ENCODE measurements at regions not wholly inside any gene's neighbourhood (a gene's known extent, or its start where the extent isn't known, plus 50 kb on each side); places are given as distances from the start of the nearest gene placed in this dataset.
"Not testable (repeated sequence)": the region's sequence is repeated elsewhere in the genome, so short reads cannot be mapped to it uniquely, and the experiment has no call there.

- DNase-seq (ENCODE audit: low spot score): not testable (repeated sequence)
Measured at GRCh38 chr11:23484146-23484545, 623.9 kb upstream of the CCDC179 start.

- not testable (repeated sequence) for DNase-seq (ENCODE audit: low spot score)
Measured at GRCh38 chr11:23484618-23485017, 624.3 kb upstream of the CCDC179 start.

- DNase-seq (ENCODE audit: low spot score): no peak
Measured at GRCh38 chr11:23490557-23491235, 630.4 kb upstream of the CCDC179 start.

DNA sequence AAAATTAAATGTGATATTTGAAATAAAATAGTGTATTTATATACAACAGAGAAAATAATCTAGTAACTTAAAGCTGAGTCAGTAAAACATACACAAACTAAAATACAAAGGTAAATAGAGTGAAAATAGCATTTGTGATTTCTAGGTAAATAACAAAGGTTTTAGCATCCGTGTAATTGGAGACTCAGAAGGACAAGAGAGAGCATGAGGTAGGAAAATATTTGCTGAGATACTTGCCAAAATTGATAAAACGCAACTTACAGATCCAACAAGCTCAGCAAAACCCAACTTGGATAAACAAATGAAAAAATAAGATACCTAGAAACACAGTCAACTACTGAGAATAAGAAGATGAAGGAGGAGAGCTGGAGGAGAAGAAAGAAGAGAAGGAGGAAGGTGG, 634.7 kb upstream of the CCDC179 start:
- DNase-seq (ENCODE audit: low spot score): no peak

- no peak for DNase-seq (ENCODE audit: low spot score)
Measured at GRCh38 chr11:23496340-23496739, 636.1 kb upstream of the CCDC179 start.

- no peak for DNase-seq (ENCODE audit: low spot score)
Measured at GRCh38 chr11:23497040-23497439, 636.8 kb upstream of the CCDC179 start.

GRCh38 chr11:23502389-23502788, 642.1 kb upstream of the CCDC179 start:
- no peak for DNase-seq (ENCODE audit: low spot score)

DNA sequence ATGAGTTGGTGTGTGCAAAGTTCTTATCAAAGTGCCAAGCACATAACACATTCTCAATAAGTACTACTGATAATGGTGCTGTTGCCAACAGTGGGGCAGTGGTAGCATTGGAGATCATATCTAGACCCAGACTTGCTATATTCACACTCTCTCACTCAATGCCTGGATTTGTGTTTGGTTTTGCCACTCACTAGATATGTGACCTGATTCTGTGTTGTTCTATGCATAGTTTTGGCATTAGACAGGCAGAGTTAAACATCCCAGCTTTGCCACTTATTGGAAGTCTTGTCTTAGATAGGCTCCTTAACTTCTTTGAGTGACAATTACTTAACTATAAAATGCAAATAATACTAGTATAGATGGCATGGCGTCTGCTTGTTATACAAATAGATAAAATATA, 642.6 kb upstream of the CCDC179 start:
- DNase-seq (ENCODE audit: low spot score): no peak

DNA sequence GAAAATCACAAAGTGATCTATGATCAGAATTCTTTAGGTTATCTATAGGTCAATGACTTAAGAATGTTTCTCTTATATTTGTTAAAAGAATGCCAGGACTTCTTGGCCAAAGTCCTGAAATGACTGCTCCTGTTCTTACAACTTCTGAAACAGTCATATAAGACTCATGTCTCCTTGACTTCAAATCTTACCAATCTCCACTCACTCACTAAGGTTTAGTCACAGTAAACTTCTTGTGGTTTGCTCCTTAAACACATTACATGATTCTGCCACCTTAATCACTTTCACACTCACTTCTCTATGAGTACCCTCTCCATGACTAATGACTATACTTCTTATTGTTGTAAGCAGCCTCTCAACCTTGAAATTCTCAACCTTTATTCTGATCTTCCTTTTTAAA, 648.7 kb upstream of the CCDC179 start:
- DNase-seq (ENCODE audit: low spot score): no peak

GRCh38 chr11:23509821-23510220, 649.5 kb upstream of the CCDC179 start:
- no peak for DNase-seq (ENCODE audit: low spot score)

DNA sequence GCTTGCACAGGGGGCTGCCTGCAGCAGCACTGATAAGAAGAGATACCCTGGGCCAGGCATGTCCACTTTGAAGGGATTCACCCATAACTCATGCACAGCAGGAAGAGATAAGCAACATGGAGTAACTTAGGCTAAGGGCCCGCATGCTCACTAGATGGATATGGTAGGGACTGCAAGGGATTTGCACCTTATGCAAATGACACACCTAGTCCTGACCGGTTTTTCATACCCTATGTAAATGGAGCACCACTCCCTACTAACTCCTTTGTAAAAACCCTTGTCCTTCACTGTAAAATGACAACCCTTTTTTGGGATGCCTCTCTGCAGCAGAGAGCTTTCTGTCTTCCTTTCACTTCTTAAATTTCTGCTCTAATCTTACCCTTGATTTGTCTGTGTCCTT, 658.9 kb upstream of the CCDC179 start:
- no peak for DNase-seq (ENCODE audit: low spot score)

DNA sequence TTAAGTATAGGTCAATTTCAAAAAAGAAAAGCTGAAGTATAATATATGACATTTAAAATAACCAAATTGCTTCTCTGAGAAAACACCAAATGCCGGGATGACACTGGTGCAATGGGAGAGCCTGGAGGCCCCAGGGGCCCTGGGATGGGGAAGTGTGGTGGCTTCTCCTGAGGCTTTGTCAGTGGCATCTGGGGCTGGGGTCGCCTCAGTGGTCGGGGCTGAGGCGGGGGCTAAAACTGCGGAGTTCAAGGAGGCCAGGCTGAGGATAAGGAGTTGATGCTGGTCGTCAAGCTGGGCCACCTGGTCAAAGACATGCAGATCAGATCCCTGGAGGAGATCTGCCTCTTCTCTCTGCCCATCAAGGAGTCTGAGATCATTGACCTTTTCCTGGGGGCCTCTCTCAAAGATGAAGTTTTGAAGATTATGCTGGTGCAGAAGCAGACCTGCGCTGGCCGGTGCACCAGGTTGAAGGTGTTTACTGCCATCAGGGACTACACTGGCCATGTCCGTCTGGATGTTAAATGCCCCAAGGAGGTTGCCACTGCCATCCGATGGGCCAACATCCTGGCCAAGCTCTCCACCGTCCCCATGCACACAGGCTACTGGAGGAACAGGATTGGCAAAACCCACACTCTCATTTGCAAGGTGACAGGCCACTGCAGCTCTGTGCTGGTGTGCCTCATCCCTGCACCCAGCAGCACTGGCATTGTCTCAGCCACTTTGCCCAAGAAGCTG, 660.1 kb upstream of the CCDC179 start:
- no peak for DNase-seq (ENCODE audit: low spot score)

- DNase-seq (ENCODE audit: low spot score): no peak
Measured at GRCh38 chr11:23536907-23537306, 676.6 kb upstream of the CCDC179 start.

DNA sequence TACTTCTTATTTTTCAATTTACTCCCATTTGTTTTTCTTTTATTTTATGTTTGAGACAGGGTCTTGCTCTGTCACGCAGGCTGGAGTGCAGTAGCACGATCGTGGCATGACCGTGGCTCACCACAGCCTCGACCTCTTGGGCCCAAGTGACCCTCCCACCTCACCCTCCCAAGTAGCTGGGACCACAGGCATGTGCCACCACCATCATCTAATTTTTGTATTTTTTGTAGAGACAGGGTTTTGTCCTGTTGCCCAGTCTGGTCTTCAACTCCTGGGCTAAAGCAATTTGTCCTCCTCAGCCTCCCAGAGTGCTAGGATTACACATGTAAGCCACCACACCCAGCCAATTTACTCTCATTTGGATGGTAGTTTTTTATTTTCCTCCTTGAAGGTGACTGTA, 679.3 kb upstream of the CCDC179 start:
- DNase-seq (ENCODE audit: low spot score): no peak

DNA sequence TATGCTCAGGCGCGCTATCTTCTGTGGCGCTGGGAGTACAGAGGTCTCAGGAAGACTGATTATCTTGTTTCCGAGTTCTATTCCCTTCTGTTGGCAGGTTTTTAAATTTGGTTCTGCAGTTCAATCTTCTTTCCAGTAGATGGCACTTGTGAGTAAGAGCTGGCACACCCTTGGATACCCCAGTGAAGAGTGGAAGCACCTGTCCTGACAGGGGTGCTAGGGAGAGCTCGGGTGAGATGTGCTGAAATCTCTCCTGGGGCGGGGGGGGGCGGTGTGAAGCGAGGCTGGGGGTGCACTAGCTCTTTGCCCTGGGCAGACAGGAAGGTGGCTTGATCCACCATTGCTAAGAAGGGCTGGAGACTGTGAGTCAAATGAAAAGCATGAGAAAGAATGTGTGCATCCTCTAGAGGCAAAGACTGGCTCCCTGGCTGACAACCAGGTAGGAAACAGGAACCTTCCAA, 679.9 kb upstream of the CCDC179 start:
- peak; percentile 11 for DNase-seq (ENCODE audit: low spot score)

DNA sequence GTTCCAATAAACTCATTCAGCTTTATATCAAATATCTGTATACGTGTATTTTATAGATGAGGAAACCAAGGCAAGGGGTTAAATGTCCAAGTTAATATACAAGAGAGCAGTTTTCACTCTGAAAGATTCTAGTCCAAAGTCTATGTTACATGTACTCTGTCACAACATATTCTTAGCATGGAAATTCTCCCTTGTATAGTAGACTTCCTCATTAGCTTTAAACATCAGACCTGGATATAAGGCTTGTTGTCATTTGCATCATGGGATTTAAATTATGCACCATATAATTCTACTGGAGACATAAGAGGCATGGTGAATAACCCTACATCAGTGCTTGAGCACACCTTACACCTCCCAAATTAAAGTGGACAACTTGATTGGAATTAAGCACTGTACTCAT, 681.9 kb upstream of the CCDC179 start:
- no peak for DNase-seq (ENCODE audit: low spot score)

DNA sequence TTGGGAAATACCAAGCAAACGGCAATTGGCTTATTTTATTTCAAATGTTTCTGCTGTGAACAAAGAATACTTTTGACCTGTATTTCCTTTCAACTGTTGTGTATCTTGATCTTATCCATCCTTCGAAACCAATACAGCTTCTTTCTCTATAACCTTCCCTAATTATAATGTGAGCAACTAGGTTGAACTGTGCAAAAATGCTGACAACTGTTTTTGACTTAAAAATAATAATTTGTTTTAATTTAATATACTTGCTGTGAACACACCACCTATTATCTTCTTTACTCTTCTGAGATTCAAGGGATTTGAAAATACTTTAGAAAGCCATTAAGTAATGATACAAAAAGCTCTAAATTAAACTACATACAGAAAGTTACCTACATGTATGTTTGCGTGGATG, 682.5 kb upstream of the CCDC179 start:
- no peak for DNase-seq (ENCODE audit: low spot score)

GRCh38 chr11:23543651-23544222, 683.5 kb upstream of the CCDC179 start:
- no peak for DNase-seq (ENCODE audit: low spot score)

- no peak for DNase-seq (ENCODE audit: low spot score)
Measured at GRCh38 chr11:23551706-23552105, 691.4 kb upstream of the CCDC179 start.

- no peak for DNase-seq (ENCODE audit: low spot score)
Measured at GRCh38 chr11:23554002-23554401, 693.7 kb upstream of the CCDC179 start.

- DNase-seq (ENCODE audit: low spot score): no peak
Measured at GRCh38 chr11:23555085-23555484, 694.8 kb upstream of the CCDC179 start.

GRCh38 chr11:23556163-23556750, 696.0 kb upstream of the CCDC179 start:
- no peak for DNase-seq (ENCODE audit: low spot score)

- no peak for DNase-seq (ENCODE audit: low spot score)
Measured at GRCh38 chr11:23563591-23563990, 703.3 kb upstream of the CCDC179 start.
